ENCODE measurements at regions not wholly inside any gene's neighbourhood (a gene's known extent, or its start where the extent isn't known, plus 50 kb on each side); places are given as distances from the start of the nearest gene placed in this dataset.

GRCh38 chr9:106052735-106053134, 358.4 kb downstream of the TMEM38B start:
- Histone ChIP-seq H3K23ac (ENCODE audit: insufficient read length) (no peak overlapping the region), H3K79me1 (ENCODE audit: low read depth, low read length) (no peaks in the 10 kb centered on the region), H3K23me2 (ENCODE audit: low read depth, low read length) (no peaks in the 10 kb centered on the region), H3K56ac (replicated peaks; ENCODE audit: insufficient read length, low read depth, low read length) (no peak overlapping the region), H2BK12ac (ENCODE audit: low read depth, low read length) (no peak overlapping the region), H3K9ac (replicated peaks in 1 of 4; ENCODE audit: extremely low read depth in 1 of 4, low read depth in 3 of 4, low read length in 3 of 4) (no peak overlapping the region), H3K79me2 (ENCODE audit: control insufficient read depth in 1 of 2, insufficient read depth in 2 of 2, low read length in 2 of 2) (no peaks in the 10 kb centered on the region), H4K8ac (ENCODE audit: extremely low read depth, insufficient read depth, low read length) (no peak overlapping the region), H2AFZ (ENCODE audit: low read length) (peak overlapping the region; percentile 77; the same call in 1 of the 2 replicates), H4K20me1 (replicated peaks in 1 of 2; ENCODE audit: control insufficient read depth in 1 of 2, insufficient read depth in 2 of 2, low read length in 2 of 2) (no peaks in the 10 kb centered on the region), H2AK5ac (ENCODE audit: low read depth, low read length) (no peak overlapping the region), H2BK120ac (replicated peaks; ENCODE audit: low read depth, low read length) (no peak overlapping the region), H3K4me3 (ENCODE audit: extremely low read depth in 1 of 4, insufficient read depth in 2 of 4, low read depth in 3 of 4, low read length in 4 of 4) (no peak overlapping the region), H3K4ac (replicated peaks; ENCODE audit: insufficient read length, low read depth, low read length) (no peak overlapping the region), H2BK15ac (ENCODE audit: low read length) (no peak overlapping the region), H4K5ac (ENCODE audit: insufficient read length, low read depth, low read length) (no peak overlapping the region), H3K9me3 (ENCODE audit: insufficient read depth in 2 of 2, low read depth in 1 of 2, low read length in 1 of 2) (0 out of 4 replicates have a peak, but pooled peaks cover 0 to 4% of the 10 kb centered on the region in 2 experiments), H3K4me2 (ENCODE audit: insufficient read depth in 1 of 2, low read depth in 2 of 2, low read length in 2 of 2) (no peak overlapping the region), H2BK5ac (ENCODE audit: low read depth, low read length) (no peak overlapping the region), H3K36me3 (ENCODE audit: control insufficient read depth in 2 of 4, insufficient read depth in 4 of 4, low read length in 3 of 4) (no peaks in the 10 kb centered on the region), H3K4me1 (replicated peaks in 1 of 4; ENCODE audit: control insufficient read depth in 3 of 4, insufficient read depth in 4 of 4, low read length in 3 of 4) (no peaks in the 10 kb centered on the region), H4K91ac (replicated peaks; ENCODE audit: insufficient read length, low read length) (no peak overlapping the region), H2BK20ac (ENCODE audit: low read length) (no peak overlapping the region), H3K27ac (ENCODE audit: low read depth, low read length) (no peak overlapping the region), H3K18ac (ENCODE audit: extremely low read depth, low read length) (no peak overlapping the region), H3K14ac (ENCODE audit: insufficient read length) (no peak overlapping the region), H3K27me3 (replicated peaks in 1 of 4; ENCODE audit: control insufficient read depth in 3 of 4, extremely low read depth in 1 of 4, insufficient read depth in 3 of 4, low read length in 3 of 4) (no peaks in the 10 kb centered on the region)
- 83% methylated on average over 2 of the region's 2 CpGs; no CpG with 5 or more reads in 1 of the 2 experiments for WGBS, 2 experiments (ENCODE audit: extremely low coverage in 1 of 2, insufficient coverage in 1 of 2, insufficient read length in 1 of 2, insufficient replicate concordance in 2 of 2, low coverage in 1 of 2, low lambda C conversion rate in 2 of 2, missing lambda C conversion rate in 1 of 2)
- DNase-seq (ENCODE audit: low read depth in 1 of 2, low spot score in 2 of 2) (no peak), FAIRE-seq (no peak)
- no peak for TF ChIP-seq CTCF (IDR thresholded peaks at IDR 0.05; ENCODE audit: control extremely low read depth in 1 of 3, insufficient read depth in 1 of 3, low read depth in 1 of 3, low read length in 3 of 3)
- ChIA-PET CTCF (ENCODE audit: partially characterized antibody) (interaction anchor here (0.7 to 1.6 kb wide), 2 partner anchors 26 to 125 kb away, joined by 3 to 4 read pairs; no protein-coding TSS in a partner anchor), POLR2A (ENCODE audit: partially characterized antibody) (no interaction called here)

Data from H1 (cell line).